Hematopoietic multipotent progenitor cell treated with erythropoietin and hydrocortisone succinate and interleukin-3 and kit ligand, for 6 days (in vitro differentiated cells): ENCODE measurements at regions not wholly inside any gene's neighbourhood (a gene's known extent, or its start where the extent isn't known, plus 50 kb on each side); places are given as distances from the start of the nearest gene placed in this dataset.
A peak's percentile ranks its signal among the peaks of the same experiment; 100 is the strongest.
"Not testable (repeated sequence)": the region's sequence is repeated elsewhere in the genome, so short reads cannot be mapped to it uniquely, and the experiment has no call there.

Experiments
- DNase-seq: peaks from one replicate; pipeline ENCODE4 v3.0.0-alpha.2; 2015

DNA sequence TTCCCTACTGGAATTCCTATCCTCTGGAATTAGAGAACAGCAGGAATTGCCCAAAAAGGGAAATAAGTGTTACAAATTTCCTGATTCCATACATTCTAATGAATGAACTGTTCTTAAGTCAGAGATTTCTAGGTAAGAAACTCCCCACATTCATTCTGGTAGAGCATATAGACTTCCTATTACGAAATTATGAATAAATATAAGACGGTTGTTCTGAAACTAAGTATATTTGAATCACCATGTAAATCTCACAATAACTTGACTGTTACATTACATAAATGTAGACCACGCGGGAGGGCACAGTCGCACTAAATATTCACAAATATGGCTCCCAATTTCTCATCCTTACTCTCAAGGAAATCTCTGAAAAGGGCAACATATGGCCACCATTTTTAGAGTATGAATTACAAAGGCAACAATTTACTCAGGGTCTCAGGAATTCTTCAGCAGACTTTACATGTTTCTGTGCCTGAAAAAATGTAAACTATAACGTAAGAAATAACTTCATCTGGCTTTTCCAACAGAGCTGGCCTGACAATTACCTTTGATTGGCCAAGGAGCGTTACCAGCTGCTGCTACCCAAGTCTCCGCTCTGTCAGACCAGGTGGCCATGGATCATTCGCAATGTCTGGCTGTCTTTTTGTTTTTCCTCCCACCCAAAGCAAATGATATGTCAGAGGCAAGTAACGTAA lies 115.8 kb downstream of the MPP7 start:
- no peak for DNase-seq

GRCh38 chr10:28186461-28186860 lies 116.4 kb downstream of the MPP7 start:
- no peak for DNase-seq

DNA sequence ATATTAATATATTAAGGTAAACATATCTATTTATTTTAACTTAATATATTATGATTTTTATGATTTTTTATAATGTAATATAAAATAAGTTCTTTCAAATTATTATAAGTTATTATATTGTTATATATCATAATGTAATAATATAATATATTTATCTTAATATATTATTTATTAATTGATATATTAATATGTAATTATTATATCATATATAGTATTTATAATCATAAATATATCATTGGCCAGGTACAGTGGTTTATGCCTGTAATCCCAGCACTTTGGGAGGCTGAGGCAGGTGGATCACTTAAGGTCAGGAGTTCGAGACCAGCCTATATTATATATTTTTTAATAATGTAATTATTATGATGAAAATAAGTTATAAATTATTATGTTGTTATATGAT lies 118.1 kb downstream of the MPP7 start:
- DNase-seq = no peak

DNA sequence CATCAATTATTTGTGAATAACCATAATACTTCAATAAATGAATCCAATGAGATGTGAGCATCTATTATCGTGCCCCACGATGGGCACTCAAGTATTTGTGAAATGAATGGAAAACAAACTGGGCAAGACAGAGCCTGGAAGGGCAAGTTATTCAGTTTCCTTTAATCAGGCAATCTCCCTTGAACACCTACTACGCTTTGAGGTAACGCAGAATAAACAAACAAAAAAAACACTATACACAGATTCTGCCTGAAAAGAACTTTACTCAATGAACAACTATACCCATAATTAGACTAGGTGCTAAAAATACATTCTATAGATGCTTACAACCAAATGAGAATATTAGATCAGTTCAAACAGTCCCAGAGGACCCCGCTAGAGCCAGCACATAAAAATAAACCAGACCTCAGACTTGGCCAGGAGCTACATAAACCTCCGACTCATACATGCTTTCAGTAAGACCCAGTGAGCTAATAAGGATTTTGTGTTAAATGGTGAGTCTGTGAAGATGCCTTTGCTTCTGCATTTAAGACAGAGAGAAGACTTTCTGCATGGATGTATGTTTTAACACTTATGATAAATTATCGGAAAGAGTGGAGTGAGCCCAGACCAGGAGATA lies 121.3 kb downstream of the MPP7 start:
- DNase-seq = no peak

- DNase-seq = no peak
Measured at GRCh38 chr10:28180654-28181053, 122.2 kb downstream of the MPP7 start.

DNA sequence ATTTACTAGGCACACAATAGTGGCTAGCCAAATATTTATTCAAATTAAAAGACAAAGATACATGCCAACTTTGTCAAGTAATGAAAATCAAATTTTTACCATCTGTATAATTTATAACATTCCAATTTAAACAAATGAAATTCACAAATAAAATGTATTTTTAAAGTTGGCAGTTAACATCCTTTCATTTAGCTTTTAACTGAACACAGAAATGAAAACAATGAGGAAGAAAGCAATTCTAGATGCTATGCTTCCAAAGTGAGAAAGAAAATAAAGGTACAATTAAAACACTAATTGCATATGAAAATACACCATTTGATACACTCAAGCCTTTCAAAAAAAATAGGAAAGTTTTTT lies 123.1 kb downstream of the MPP7 start:
- DNase-seq = no peak

DNA sequence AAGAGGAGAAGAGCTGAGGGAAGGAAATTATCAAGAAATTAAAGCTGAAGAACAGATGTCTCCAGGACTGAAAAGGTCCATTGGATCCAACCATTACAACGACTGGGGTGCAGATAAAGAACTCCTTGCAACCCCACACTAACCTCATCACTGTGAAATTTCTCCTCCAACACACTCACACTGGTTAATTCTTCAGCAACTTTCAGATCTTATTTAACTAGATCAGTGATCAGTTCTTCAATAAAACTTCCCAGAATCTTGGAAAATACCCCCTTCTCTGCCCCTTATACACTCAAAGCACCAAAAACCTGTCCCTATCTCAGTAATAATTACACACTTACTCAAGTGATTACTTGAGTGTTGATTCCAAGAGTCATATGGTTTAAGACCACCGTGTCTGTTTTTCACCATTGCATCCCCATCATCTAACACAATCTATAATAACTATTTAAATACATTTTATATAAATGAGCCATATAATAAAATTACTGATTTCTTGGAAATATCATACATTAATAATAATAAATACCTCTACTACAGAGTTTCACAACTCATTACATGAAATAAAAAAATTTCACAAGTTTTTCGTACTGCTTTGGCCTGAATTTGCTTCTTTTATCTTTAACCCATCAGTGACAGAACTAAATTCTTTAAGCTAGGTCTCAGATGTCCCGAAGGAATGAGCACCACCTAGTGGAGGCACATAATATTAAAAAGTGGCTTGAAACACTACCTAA lies 123.7 kb downstream of the MPP7 start:
- peak; percentile 81 for DNase-seq

DNA sequence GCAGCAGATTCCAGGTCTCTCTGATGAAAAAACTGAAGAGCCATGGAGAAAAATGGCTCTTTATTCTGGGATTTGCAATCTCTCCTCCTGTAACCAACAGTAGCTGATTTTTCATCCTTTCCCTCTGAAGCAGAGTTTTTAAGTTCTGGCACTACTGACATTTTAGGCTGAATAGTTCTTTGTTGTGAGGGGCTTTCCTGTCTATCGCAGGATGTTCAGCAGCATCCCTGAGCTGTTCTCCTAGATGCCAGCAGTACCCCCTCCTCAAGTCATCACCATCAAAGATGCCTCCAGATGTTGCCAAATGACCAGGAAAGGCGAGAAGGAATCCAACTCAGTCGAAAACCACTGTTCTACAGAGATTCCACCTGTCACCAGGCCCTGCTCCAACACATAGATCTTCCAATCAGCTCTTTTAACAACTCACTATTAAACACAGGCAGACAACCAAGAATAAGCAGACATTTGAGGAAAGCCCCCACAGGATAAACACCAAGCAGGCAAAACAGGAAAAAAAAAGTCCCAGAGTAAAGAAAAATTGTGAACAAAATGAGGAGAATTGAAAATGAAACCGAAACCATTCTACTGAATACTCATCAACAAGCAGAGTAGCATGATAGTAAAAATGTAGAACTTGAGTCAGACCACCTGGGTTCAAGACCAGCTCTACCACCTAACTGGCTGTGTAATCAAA lies 124.8 kb downstream of the MPP7 start:
- peak; percentile 20 for DNase-seq

GRCh38 chr10:28176498-28176897 lies 126.4 kb downstream of the MPP7 start:
- not testable (repeated sequence) for DNase-seq

GRCh38 chr10:28172223-28172610 lies 130.6 kb downstream of the MPP7 start:
- no peak for DNase-seq

DNA sequence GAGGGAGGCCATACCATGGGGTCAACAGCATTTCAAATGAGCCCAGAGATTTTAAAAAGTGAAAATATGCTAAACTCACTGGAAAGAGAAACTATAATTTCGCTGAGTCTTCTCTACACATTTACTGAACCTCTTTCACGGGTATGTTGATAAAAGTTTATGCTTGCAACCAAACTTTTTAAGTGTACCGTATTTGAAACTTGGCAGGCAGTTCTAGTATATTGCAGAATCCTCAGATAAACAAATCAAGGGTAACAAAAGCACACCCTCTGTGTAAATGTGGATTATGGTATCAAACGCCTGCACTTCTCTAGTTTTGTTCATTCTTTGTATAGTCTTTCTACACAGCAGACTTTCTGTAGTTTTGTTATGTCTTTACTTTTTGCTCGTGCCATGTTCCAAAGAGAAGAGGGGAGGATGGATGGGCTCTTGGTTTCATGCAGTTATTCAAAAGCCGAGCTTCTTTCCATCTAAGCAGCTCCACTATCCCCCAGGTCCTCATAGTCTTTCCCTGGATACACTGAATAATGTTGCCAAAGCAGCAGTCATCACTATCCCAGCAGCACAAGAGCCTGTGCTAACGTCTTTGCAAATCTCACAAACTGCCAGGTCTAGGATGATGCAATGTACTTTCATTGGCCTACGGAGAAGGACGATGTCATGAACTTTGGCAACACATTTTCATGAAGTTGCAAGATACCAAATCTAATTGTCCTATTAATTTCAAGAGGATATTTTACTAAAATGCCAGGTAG lies 131.2 kb downstream of the MPP7 start:
- DNase-seq = no peak

DNA sequence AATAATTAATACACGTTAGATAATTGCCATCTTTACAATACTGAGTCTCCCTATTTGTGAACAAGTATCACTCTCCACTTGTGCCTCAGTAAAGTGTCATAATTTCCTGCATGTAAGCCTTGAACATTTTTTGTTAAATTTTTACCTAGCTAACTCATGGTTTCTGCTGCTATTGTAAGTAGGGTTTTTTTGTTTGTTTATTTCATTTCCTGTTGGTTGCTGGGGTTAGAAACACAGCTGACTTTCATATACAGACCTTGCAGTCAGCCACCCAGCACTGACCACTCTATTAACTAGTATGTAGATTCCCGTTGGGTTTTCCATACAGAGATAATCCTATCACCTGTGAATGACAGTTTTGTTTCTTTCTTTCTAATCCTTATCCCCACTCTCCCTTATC lies 133.3 kb downstream of the MPP7 start:
- no peak for DNase-seq

- no peak for DNase-seq
Measured at GRCh38 chr10:28160866-28161405, 141.9 kb downstream of the MPP7 start.

DNA sequence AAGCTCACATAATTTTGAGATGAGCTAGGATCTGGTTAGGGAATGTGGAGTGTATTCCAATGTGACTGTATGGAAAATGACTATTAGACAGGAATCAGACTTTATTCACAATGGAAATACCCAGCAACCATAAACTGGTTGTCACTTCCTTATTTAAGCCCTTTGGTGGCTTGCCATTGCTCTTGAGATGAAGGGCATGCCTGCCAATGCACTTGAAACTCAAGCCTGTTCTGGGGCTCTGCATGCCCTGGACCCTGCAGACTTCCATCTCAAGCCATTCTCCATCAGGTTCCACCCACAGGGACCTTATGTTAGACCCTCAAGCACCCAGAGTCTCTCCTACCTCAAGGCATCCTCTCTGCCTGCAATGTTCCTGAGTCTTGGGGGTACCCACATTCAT lies 145.5 kb downstream of the MPP7 start:
- no peak for DNase-seq

DNA sequence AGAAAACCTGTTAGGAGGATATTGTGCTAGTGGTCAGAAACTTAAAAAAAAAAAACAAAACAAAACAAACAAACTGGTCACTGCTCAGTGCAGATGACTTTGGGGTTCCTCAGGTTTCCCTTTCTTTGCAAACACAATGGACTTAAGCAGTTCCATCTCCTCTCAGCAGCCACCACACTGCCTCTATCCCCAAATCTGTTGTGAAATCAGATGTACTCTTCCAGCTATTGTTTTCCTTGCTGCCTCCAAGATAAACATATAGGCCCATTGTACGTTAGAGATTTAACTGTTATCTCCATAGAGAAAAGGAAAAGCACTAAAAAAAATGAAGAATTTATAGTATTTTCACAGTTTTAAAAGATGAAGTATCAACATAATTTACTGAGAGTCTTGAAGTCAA lies 147.1 kb downstream of the MPP7 start:
- DNase-seq = no peak

GRCh38 chr10:28151636-28152035 lies 151.2 kb downstream of the MPP7 start:
- DNase-seq = no peak

GRCh38 chr10:28149746-28150145 lies 150.9 kb upstream of the ODAD2 start:
- DNase-seq = no peak

GRCh38 chr10:28147706-28148105 lies 148.8 kb upstream of the ODAD2 start:
- DNase-seq = no peak

GRCh38 chr10:28139138-28139537 lies 140.3 kb upstream of the ODAD2 start:
- DNase-seq = no peak

DNA sequence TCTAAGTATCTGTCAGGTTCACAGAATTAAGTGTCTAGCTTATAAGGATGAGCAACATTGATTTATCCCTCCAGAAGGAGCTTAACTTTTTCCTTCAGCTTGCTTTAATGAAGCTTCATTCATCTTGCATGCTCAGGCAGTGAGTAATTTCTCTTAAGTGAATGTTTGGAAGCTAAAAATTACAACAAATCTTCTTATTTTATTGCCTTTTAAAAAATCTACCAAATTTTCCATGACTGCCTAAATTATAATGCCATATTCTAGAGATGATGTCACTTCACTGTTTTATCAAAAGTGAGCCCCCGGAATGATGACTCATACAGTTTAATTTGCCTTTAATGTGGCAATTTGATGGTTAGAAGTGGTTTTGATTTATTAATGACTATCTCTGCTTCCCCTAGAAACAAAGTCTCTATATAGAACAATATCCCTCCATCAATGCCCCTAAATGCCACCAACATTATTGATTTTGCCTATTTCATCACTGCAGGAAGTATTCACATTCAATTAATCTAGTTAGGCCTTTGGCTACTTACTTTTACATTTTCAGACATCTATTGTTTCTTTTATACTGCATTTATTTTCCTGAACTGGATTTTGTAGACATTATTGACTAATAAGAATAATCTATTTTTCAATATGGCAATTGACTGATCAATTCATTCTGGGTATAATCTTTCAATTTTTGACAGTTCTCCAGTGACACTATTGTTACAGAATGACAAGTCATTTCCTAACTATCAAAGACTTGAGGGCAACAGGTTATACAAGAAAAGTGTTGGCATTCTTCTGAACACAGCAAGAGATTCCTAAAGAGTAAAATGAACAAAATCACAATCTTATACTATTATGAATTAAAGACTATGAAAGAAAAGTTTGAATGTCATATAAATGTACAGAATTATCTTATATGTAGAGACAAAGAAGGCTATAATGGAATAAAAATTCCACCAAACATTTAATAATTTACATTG lies 139.3 kb upstream of the ODAD2 start:
- no peak for DNase-seq

- no peak for DNase-seq
Measured at GRCh38 chr10:28135258-28135657, 136.4 kb upstream of the ODAD2 start.
